GM12878 (cell line): ENCODE measurements at regions not wholly inside any gene's neighbourhood (a gene's known extent, or its start where the extent isn't known, plus 50 kb on each side); places are given as distances from the start of the nearest gene placed in this dataset.

Experiments used
- EZH2 ChIP-seq: IDR thresholded peaks from 2 replicates; pipeline ENCODE4 v1.6.1; 2012; ENCODE audit warnings: low read depth, mild to moderate bottlenecking, control low read depth, inconsistent platforms, low read length, borderline replicate concordance; ENCODE audit not compliant: control insufficient read depth
- PAX8 ChIP-seq: fragments of 450-650 bp; IDR thresholded peaks from 2 replicates; pipeline ENCODE4 v1.6.1; 2017; ENCODE audit warnings: mild to moderate bottlenecking, moderate library complexity
- POLR2A ChIP-seq: IDR thresholded peaks from 2 replicates; pipeline ENCODE4 v1.6.1; 2011; ENCODE audit warnings: low read depth, mild to moderate bottlenecking, low read length
- SMARCA5 ChIP-seq: fragments of 450-650 bp; IDR thresholded peaks from 2 replicates; pipeline ENCODE4 v1.6.1; 2017; ENCODE audit warnings: mild to moderate bottlenecking
- TAF1 ChIP-seq: IDR thresholded peaks from 2 replicates; pipeline ENCODE4 v1.6.1; 2011; ENCODE audit warnings: mild to moderate bottlenecking, low read depth, low read length, borderline replicate concordance
- TF ChIP-seq, protein P1 (sequence below): IDR thresholded peaks from 2 replicates; pipeline ENCODE4 v1.6.1; 2011; ENCODE audit warnings: borderline replicate concordance, low read depth, mild to moderate bottlenecking, moderate library complexity, mixed read lengths, low read length; ENCODE audit not compliant: insufficient read depth; ENCODE audit errors: extremely low read length

DNA sequence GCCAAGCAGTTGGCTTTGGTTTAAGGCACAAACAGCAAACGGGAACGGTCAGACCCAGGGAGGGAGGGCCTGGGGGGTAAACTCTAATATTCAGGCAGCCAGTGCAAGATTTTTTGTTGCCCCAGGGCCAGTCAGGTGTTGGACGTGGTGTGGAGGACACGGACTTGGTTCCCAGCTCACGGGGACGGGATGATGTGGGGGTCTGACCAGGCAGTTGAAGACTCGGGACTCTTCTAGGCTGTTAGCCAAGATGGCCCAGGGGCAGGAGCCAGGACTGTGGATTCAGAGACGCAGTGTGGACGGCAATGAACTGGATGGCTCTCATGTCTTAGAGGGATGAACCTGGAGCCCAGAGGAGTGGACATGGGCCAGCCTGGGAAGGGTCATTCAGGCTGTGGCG is 169.2 kb downstream of the C9orf50 start:
- TF ChIP-seq TAF1 (no peak), POLR2A (no peak), PAX8 (no peak), EZH2 (no peak), SMARCA5 (no peak)
- TF ChIP-seq, protein P1, sequence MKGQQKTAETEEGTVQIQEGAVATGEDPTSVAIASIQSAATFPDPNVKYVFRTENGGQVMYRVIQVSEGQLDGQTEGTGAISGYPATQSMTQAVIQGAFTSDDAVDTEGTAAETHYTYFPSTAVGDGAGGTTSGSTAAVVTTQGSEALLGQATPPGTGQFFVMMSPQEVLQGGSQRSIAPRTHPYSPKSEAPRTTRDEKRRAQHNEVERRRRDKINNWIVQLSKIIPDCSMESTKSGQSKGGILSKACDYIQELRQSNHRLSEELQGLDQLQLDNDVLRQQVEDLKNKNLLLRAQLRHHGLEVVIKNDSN, result no peak
